Stimulated activated CD4-positive, alpha-beta T cell treated with anti-CD3 and anti-CD28 coated beads, Interleukin-1b, Interleukin-23, amount 100 ng/mL, for 4 hours (primary cell): ENCODE measurements at regions not wholly inside any gene's neighbourhood (a gene's known extent, or its start where the extent isn't known, plus 50 kb on each side); places are given as distances from the start of the nearest gene placed in this dataset.

ENCODE experiments used
- DNase-seq, 2 donors: peaks; one replicate each; pipeline ENCODE4 v3.0.0-alpha.2; 2020; ENCODE audit warnings: low read depth in 2 of 2

DNA sequence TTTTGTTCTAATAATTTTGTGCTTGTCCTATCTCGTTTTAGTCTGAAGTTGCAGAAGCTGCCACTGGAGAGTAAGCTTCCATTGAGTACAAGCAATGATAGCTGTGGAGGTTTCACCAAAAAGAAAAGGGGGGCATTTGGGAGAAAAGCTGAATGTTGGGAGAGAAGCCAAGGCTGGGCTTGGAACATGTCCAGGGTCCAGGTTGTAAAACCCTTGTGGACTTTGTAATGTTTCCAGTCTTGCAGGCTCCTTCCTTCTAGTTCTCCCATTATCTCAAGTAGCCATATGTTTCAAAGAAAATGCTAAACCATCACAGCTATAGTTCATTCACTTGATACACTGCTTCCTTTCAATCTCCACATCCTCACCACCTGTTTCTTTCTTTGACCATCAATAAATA lies 880.2 kb downstream of the NLGN4Y start:
- DNase-seq = no peak

GRCh38 chrY:15415165-15415564 lies 890.8 kb downstream of the NLGN4Y start:
- DNase-seq = no peak

GRCh38 chrY:15418613-15419012 lies 894.3 kb downstream of the NLGN4Y start:
- DNase-seq = no peak

GRCh38 chrY:15424665-15425132 lies 900.4 kb downstream of the NLGN4Y start:
- DNase-seq = no peak

DNA sequence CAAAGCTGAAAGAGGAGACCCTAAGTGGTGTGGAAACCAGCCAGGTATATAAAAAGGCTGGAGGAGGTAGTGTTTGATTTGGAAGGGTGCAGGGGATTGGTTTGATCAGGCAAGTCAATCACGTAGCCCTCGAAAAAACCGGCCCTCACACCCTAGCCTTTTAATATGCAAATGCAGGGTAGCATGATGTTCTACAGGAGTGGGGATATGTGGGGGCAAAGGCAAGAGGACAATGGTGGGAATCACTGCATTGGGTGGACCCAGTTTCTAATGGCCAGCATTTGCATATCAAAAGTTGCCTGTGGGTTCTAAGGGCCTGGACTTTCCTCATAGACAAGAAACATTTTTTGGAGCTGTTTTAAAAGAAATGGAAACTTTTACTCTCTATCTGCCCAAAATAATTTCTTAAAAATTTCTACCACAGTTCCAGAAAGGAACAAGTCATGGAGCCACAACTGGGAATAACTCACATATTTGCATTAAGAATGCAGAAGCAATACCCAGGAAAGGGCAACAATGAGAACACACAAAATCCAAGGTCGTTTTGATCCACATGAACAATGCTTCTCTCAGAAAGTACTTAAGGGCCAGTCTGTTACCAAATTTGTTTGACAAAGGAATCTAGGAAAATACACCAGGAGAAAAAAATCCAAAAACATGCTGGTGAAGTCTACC lies 915.8 kb downstream of the NLGN4Y start:
- no peak for DNase-seq

DNA sequence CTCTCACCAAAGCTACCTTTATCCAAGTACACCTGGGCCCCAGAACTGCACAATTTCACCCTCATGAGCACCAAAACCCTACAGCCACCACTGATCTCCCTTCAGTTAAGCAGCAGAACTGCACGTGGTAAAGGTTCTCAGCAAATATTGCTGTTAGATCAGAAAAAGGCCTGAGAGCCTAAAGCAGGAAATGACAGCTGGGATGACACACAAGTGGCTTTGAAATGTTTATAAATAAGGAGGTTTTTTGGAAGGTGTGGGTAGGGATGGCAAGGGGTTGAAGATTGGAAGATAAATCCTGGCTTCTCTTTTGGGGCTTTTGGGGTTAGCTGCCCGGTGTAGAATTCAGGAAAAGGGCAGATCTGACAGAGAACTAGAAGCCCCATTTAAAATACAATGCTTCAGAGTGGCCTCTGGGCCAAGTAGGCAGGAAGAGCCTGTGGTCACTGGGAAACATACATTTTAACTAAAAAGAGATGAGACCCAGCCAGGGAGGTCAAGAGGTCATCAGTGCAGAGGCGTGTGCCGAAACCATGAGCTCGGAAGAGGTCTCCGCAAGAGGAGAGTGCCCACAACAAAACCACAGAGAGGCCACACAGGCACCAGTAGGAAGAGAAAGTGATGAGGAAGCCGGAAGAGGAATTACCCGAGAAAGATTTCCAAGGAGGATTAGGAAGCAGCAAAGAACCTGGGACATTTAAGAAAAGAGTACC lies 916.5 kb downstream of the NLGN4Y start:
- DNase-seq = no peak

DNA sequence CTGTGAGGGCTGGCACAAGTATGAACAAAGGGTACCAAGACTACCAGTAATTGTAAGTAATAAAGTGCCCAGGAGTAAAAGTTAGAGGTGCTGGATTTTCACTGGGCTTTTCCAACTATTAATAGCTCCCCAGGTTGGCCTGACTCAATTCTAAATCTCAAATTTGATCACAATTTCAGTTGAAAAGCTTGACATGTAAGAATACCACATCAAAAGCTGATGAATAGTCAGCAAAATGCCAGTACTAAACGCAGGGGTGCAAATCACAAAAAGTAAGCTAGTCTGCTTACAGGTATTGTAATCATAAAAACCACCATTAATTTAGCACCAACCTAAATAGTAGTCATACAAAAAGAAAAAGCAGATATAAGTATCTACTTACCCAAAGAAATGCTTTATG lies 917.5 kb downstream of the NLGN4Y start:
- DNase-seq = no peak

DNA sequence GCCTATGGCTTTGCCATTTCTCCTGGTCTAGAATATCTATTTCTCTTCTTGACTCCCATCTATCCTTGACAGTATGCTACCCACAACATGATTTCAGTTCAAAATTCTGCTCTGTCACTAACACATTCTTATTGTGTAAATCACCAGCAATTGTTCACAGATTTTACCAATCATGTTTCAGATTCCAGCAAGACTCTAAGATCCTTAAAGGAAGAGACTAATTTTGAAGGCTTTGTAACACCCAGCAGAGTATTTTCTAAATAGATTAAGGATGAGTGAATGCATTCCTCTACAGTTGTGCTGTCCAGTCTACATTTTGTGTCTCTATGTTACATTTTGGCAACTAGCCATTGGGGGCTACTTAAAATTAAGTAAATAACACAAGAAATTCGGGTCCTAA lies 921.5 kb downstream of the NLGN4Y start:
- no peak for DNase-seq

- DNase-seq = no peak
Measured at GRCh38 chrY:15446861-15447260, 922.5 kb downstream of the NLGN4Y start.

DNA sequence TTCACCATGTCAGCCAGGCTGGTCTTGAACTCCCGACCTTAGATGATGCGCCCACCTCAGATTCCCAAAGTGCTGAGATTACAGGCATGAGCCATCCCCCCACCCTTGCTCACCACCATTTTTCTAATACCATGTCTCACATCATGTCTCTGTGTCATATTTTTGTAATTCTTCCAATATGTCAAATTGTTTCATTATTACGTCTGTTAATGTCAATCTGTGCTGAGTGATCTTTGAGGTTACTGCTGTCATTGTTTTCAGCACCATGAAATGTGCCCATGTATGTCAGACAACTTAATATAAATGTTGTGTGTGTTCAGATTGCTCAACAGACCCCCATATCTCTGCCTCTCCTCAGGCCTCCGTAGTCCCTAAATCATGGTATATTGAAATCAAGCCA lies 923.6 kb downstream of the NLGN4Y start:
- DNase-seq = no peak

DNA sequence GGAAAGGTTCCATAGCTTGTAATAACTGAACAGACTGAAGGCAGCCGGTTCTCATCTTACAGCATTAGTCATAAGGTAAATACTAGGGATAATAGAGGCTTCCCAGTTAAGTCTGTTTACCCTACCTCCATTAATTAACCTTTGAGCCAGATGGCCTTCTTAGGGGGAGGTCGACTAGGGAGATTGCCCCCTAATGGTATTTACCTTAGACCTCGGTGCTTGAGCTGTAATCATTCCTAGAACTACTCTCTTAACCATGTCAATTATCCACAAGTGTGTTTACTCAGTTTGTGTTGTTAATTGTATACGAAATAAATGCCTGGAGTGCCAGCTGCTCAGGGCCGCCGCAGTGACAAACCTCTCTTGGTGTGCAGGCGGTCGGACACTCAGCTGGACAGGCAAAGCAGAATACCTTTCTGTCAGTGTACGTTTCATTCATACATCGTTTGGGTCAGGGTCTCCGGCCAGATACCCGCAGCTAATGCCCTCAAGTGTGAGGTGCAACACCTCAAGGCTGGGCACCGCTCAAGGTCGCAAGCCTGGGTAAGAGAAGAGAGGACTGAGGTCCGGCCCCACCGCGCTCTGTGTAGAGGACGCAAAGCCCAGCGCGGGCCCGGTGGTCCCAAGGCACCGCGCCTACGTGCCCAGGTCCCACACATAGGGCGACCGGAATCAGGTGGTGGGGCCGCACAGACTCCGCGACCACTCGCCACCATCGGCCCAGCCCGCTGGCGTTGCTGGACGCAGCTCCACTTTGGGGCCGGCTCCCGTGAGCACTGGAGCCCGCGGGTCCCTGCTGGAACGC lies 931.0 kb downstream of the NLGN4Y start:
- no peak for DNase-seq

- peak in 1 of 2 donors; percentile 64 for DNase-seq
Measured at GRCh38 chrY:15455980-15456469, 931.7 kb downstream of the NLGN4Y start.

GRCh38 chrY:15456491-15456890 lies 932.2 kb downstream of the NLGN4Y start:
- no peak for DNase-seq

DNA sequence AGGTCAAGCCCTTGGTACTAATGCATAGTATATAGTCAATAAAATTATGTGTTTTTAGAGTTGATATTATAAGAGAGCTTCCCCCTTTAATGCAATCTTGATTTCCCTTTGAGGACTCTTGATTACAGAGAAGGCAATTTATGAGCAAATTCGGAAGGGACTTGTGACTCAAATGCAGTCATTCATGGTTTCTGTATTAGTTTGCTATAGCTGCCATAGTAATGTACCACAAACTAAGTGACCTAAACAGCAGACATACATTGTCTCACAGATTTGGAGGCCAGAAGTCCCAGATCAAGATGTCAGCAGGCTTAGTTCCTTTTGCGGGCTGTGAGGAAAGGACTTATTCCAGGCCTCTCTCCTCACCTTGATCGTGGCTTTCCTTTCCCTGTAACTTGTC lies 933.4 kb downstream of the NLGN4Y start:
- no peak for DNase-seq

DNA sequence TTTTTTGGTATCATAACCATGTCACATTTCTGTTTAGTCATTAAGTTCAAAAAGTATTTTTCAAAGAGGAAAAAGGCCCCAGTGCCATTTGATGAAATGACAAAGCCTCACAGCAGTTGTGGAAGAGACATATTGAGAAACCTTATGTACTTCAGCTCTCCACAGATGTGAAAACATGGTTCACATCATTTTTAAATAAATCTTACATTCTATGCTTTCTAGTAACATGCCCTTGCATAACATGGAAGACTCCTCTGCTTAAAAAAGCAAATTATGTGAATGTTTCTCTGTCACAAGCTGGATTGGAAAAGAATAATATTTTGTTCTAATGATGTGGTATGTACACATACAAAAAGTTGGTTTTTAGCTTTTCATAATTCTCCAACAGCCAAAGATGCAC lies 934.1 kb downstream of the NLGN4Y start:
- DNase-seq = no peak

- DNase-seq = no peak
Measured at GRCh38 chrY:15465880-15466279, 941.6 kb downstream of the NLGN4Y start.

GRCh38 chrY:15466891-15467290 lies 942.6 kb downstream of the NLGN4Y start:
- DNase-seq = no peak

DNA sequence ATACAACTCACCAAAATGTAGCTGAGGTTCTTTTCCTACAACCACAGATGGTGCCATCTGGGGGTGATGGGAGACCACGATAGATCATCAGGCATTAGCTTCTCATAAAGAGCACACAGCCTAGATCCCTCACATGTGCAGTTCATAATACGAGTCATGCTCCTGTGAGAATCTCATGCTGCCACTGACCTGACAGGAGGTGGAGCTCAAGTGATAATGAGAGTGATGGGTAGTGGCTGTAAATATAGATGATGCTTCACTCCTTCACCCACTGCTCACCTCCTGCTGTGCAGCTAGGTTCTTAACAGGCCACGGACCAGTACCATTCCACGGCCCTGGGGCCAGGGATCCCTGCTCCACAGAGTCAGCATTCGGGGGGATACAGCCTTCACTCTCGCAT lies 943.8 kb downstream of the NLGN4Y start:
- DNase-seq = no peak

DNA sequence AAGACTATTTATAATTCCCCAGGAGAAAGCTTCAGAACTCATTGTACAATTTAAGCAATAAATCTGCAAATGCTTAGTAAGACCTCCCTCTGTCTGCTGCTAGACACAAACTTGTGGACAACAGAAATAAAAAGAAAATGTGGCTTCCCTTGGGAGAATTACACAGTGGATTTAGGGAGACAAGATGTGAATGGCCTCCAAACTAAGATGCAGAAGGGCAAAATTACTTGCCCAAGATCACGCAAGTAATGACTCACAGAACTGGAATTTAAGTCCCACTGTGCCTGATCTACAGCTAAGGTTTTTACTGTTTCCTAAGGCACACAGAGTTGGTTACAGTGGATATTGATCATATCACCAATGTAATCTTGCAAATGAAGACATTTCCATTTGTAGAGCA lies 947.0 kb downstream of the NLGN4Y start:
- no peak for DNase-seq

DNA sequence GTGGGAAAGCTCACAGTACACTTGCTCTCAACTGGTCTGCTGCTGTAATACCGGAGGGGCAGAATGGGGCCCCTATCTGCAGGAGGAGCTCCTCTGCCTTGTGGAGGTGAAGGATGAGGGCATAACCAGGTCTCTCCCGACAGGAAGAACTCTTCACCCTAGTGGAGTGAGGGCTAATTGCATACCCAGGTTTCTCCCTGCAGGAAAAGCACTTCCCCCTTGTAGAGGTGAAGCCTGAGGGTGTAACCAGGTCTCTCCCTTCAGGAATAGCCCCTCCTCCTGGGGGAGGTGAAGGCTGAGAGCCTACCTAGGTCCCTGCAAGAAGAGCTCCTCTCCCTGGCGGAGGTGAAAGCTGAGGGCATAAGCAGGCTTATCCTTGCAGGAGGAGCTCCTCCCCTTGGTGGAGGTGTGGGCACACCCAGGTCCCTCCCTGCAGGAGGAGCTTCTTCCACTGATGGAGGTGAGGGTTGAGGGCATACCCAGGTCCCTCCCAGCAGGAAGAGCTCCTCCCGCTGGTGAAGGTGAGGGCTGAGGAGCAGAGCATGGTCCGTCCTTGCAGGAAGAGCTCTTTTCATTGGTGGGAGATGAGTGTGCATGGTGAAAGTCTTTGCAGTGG lies 954.1 kb downstream of the NLGN4Y start:
- no peak for DNase-seq

GRCh38 chrY:15500536-15500935 lies 976.2 kb downstream of the NLGN4Y start:
- DNase-seq = no peak

DNA sequence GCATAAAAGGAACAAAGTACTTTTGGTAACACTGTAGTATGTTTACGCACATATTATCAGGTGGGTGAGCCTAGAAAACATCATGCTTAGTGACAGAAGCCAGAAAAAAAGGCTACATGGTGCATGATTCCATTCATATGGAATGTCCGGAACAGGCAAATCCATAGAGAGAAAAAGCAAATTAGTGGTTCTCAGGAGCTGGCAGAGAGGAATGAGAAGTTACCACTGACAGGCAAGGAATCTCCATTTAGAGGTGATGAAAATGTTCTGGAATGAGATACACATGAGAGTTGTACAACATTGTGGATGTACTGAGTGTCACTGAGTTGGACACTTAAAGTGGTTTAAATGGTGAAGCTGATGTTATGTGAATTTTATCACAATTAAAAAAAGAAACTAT lies 976.9 kb downstream of the NLGN4Y start:
- no peak for DNase-seq
